ENCODE measurements at regions not wholly inside any gene's neighbourhood (a gene's known extent, or its start where the extent isn't known, plus 50 kb on each side); places are given as distances from the start of the nearest gene placed in this dataset.

- no peak overlapping the region for H3K27ac ChIP-seq (ENCODE audit: low read depth in 2 of 2, low read length in 1 of 2)
- H3K4me3 ChIP-seq (ENCODE audit: low read depth in 1 of 2, low read length in 2 of 2) = no peak overlapping the region
- WGBS, 2 donors = 53 to 54% methylated on average over 3 of the region's 3 CpGs
- H3K9me3 ChIP-seq (ENCODE audit: control insufficient read depth in 2 of 2, insufficient read depth in 1 of 2, low read depth in 1 of 2, low read length in 1 of 2) = no peaks in the 10 kb centered on the region
- H3K4me1 ChIP-seq (ENCODE audit: control insufficient read depth in 2 of 2, insufficient read depth in 2 of 2, low read length in 1 of 2) = no peaks in the 10 kb centered on the region
- H3K36me3 ChIP-seq (ENCODE audit: control insufficient read depth in 2 of 2, insufficient read depth in 2 of 2, low read length in 1 of 2) = no peaks in the 10 kb centered on the region
- H3K27me3 ChIP-seq (ENCODE audit: control insufficient read depth in 1 of 2, insufficient read depth in 2 of 2, low read length in 2 of 2) = no peaks in the 10 kb centered on the region
These were observed 128.2 kb downstream of the MZT1 start for GRCh38 chr13:72599178-72599743.

DNA sequence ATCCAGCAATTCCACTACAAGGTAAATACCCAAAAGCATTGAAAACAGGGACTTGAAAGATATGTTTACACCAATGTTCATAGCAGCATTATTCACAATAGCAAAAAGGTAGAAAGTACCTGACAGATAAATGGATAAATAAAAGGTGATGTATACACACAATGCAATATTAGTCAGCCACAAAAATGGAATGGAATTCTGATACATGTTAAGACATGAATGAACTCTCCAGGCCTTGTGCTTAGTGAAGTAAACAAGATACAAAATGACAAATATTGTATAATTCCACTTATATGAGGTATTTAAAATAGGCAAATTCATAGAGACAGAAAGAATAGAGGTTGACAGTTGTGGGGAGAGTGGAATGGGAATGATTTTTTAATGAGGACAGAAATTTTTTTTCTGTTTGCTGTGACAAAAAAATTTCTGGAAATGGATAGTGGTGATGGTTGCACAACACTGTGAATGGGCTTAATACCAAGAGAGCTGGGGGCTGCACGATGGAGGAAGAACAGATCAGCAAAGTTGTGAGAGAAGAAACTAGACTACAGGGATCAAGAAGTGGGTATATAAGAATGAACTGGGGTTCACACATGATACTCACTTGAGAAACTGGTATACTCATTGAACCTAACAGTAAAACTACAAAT is 137.2 kb downstream of the MZT1 start:
- no peaks in the 10 kb centered on the region for H3K36me3 ChIP-seq (ENCODE audit: control insufficient read depth in 2 of 2, insufficient read depth in 2 of 2, low read length in 1 of 2)
- no peak overlapping the region for H3K4me3 ChIP-seq (ENCODE audit: low read depth in 1 of 2, low read length in 2 of 2)
- H3K27ac ChIP-seq (ENCODE audit: low read depth in 2 of 2, low read length in 1 of 2) = no peak overlapping the region
- WGBS, 2 donors = 83 to 100% methylated on average over 1 of the region's 1 CpG
- no peaks in the 10 kb centered on the region for H3K4me1 ChIP-seq (ENCODE audit: control insufficient read depth in 2 of 2, insufficient read depth in 2 of 2, low read length in 1 of 2)
- H3K27me3 ChIP-seq (ENCODE audit: control insufficient read depth in 1 of 2, insufficient read depth in 2 of 2, low read length in 2 of 2) = no peaks in the 10 kb centered on the region
- H3K9me3 ChIP-seq (ENCODE audit: control insufficient read depth in 2 of 2, insufficient read depth in 1 of 2, low read depth in 1 of 2, low read length in 1 of 2) = no peaks in the 10 kb centered on the region

- Histone ChIP-seq H3K4me1 (ENCODE audit: control insufficient read depth in 2 of 2, insufficient read depth in 2 of 2, low read length in 1 of 2) (no peaks in the 10 kb centered on the region), H3K27me3 (ENCODE audit: control insufficient read depth in 1 of 2, insufficient read depth in 2 of 2, low read length in 2 of 2) (no peaks in the 10 kb centered on the region), H3K36me3 (ENCODE audit: control insufficient read depth in 2 of 2, insufficient read depth in 2 of 2, low read length in 1 of 2) (no peaks in the 10 kb centered on the region), H3K4me3 (ENCODE audit: low read depth in 1 of 2, low read length in 2 of 2) (no peak overlapping the region), H3K9me3 (ENCODE audit: control insufficient read depth in 2 of 2, insufficient read depth in 1 of 2, low read depth in 1 of 2, low read length in 1 of 2) (no peaks in the 10 kb centered on the region), H3K27ac (ENCODE audit: low read depth in 2 of 2, low read length in 1 of 2) (no peak overlapping the region)
- 30 to 35% methylated on average over 3 of the region's 3 CpGs for WGBS, 2 donors
These were observed 140.9 kb downstream of the MZT1 start for GRCh38 chr13:72586518-72586917.

DNA sequence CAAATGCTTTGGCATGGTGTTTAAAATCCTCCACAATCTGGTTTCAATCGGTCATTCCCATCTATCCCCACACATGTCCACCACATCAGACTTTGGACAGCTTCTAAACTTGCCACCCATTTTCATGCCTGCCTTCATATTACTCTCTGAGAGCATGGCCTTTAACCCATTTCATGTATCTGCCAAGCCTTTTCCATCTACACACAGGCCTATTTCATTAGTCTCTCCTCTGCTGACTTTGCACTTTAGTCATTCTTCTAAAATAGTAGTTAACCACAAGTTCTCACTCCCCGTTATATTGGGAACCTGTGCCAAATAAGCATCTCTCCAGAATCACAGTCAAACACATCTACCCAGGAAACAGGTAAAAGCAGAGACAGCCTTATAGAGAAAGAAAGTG is 142.2 kb downstream of the MZT1 start:
- Histone ChIP-seq H3K9me3 (ENCODE audit: control insufficient read depth in 2 of 2, insufficient read depth in 1 of 2, low read depth in 1 of 2, low read length in 1 of 2) (no peaks in the 10 kb centered on the region), H3K27ac (ENCODE audit: low read depth in 2 of 2, low read length in 1 of 2) (no peak overlapping the region), H3K4me1 (ENCODE audit: control insufficient read depth in 2 of 2, insufficient read depth in 2 of 2, low read length in 1 of 2) (no peaks in the 10 kb centered on the region), H3K27me3 (ENCODE audit: control insufficient read depth in 1 of 2, insufficient read depth in 2 of 2, low read length in 2 of 2) (no peaks in the 10 kb centered on the region), H3K36me3 (ENCODE audit: control insufficient read depth in 2 of 2, insufficient read depth in 2 of 2, low read length in 1 of 2) (no peaks in the 10 kb centered on the region), H3K4me3 (ENCODE audit: low read depth in 1 of 2, low read length in 2 of 2) (no peak overlapping the region)
- 66 to 75% methylated on average over 2 of the region's 2 CpGs for WGBS, 2 donors

DNA sequence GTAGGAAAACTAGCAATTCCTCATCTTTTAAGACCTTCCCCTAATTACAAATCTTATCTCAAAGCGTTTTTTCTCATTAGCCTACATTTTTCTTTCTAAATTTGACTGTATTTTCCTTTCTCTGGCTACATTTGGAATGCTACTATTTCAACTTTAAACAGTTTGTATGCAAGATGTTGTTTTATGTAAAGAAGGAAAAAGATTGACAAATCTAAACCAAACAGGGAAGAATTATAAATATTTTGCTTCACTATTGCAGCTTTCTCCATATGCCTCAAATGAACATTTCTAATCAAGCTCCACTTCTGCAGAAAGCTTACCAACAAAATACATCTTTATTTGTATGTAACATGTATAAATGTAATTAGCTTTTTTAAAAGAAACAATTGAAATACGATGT is 156.2 kb downstream of the MZT1 start:
- Histone ChIP-seq H3K9me3 (ENCODE audit: control insufficient read depth in 2 of 2, insufficient read depth in 1 of 2, low read depth in 1 of 2, low read length in 1 of 2) (no peaks in the 10 kb centered on the region), H3K27ac (ENCODE audit: low read depth in 2 of 2, low read length in 1 of 2) (no peak overlapping the region), H3K36me3 (ENCODE audit: control insufficient read depth in 2 of 2, insufficient read depth in 2 of 2, low read length in 1 of 2) (no peaks in the 10 kb centered on the region), H3K4me1 (ENCODE audit: control insufficient read depth in 2 of 2, insufficient read depth in 2 of 2, low read length in 1 of 2) (no peaks in the 10 kb centered on the region), H3K4me3 (ENCODE audit: low read depth in 1 of 2, low read length in 2 of 2) (no peak overlapping the region), H3K27me3 (ENCODE audit: control insufficient read depth in 1 of 2, insufficient read depth in 2 of 2, low read length in 2 of 2) (no peaks in the 10 kb centered on the region)
- 43 to 51% methylated on average over 2 of the region's 2 CpGs for WGBS, 2 donors

DNA sequence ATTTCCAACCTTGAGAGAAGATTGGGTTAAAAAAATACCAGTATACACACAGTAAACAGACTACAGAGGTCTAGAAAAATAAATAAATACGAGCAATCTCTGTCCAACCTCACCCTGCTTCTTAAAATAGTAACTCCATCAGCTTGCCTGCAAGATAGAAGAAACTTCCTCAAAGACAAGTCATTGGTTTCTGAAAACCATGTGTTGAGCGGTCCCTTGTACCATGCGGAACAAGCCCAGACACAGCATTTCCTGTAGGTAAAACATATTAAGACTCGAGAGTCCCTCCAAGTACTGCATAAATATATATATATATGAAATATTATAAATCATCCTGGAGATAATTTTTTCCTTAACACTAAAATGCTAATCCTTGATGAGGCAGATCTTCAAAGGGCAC is 157.4 kb downstream of the MZT1 start:
- Histone ChIP-seq H3K27me3 (ENCODE audit: control insufficient read depth in 1 of 2, insufficient read depth in 2 of 2, low read length in 2 of 2) (no peaks in the 10 kb centered on the region), H3K27ac (ENCODE audit: low read depth in 2 of 2, low read length in 1 of 2) (no peak overlapping the region), H3K36me3 (ENCODE audit: control insufficient read depth in 2 of 2, insufficient read depth in 2 of 2, low read length in 1 of 2) (no peaks in the 10 kb centered on the region), H3K9me3 (ENCODE audit: control insufficient read depth in 2 of 2, insufficient read depth in 1 of 2, low read depth in 1 of 2, low read length in 1 of 2) (no peaks in the 10 kb centered on the region), H3K4me3 (ENCODE audit: low read depth in 1 of 2, low read length in 2 of 2) (no peak overlapping the region), H3K4me1 (ENCODE audit: control insufficient read depth in 2 of 2, insufficient read depth in 2 of 2, low read length in 1 of 2) (no peaks in the 10 kb centered on the region)
- 51 to 60% methylated on average over 4 of the region's 4 CpGs for WGBS, 2 donors

GRCh38 chr13:72567566-72567965 is 159.9 kb downstream of the MZT1 start:
- WGBS, 2 donors = 62 to 76% methylated on average over 5 of the region's 5 CpGs

DNA sequence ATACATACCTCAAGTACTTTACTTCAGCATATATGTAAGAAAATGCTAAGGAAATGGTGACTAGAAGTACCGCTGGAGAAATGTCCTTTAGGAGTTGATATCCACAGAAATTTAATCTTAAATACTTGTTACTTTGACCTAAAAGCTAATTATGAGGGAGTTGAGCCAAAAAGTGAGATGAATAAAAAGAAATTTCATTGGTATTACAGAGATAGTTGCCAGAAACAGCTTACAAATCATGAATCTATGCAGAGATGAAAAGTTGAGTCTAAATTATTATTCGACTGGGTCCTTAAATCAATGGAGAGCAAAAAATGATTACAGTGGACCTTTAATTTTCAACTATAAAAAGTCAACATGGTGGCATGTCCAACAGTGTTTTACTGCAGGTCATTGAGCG is 160.9 kb downstream of the MZT1 start:
- no peaks in the 10 kb centered on the region for H3K9me3 ChIP-seq (ENCODE audit: control insufficient read depth in 2 of 2, insufficient read depth in 1 of 2, low read depth in 1 of 2, low read length in 1 of 2)
- WGBS, 2 donors = 79 to 89% methylated on average over 3 of the region's 3 CpGs
- no peak overlapping the region for H3K4me3 ChIP-seq (ENCODE audit: low read depth in 1 of 2, low read length in 2 of 2)
- no peaks in the 10 kb centered on the region for H3K27me3 ChIP-seq (ENCODE audit: control insufficient read depth in 1 of 2, insufficient read depth in 2 of 2, low read length in 2 of 2)
- H3K4me1 ChIP-seq (ENCODE audit: control insufficient read depth in 2 of 2, insufficient read depth in 2 of 2, low read length in 1 of 2) = no peaks in the 10 kb centered on the region
- H3K27ac ChIP-seq (ENCODE audit: low read depth in 2 of 2, low read length in 1 of 2) = no peak overlapping the region
- no peaks in the 10 kb centered on the region for H3K36me3 ChIP-seq (ENCODE audit: control insufficient read depth in 2 of 2, insufficient read depth in 2 of 2, low read length in 1 of 2)

More at GRCh38 chr13:72567566-72567965, 159.9 kb downstream of the MZT1 start:
- H3K36me3 ChIP-seq (ENCODE audit: control insufficient read depth in 2 of 2, insufficient read depth in 2 of 2, low read length in 1 of 2) = no peaks in the 10 kb centered on the region
- no peak overlapping the region for H3K27ac ChIP-seq (ENCODE audit: low read depth in 2 of 2, low read length in 1 of 2)
- H3K9me3 ChIP-seq (ENCODE audit: control insufficient read depth in 2 of 2, insufficient read depth in 1 of 2, low read depth in 1 of 2, low read length in 1 of 2) = no peaks in the 10 kb centered on the region
- H3K27me3 ChIP-seq (ENCODE audit: control insufficient read depth in 1 of 2, insufficient read depth in 2 of 2, low read length in 2 of 2) = no peaks in the 10 kb centered on the region
- H3K4me1 ChIP-seq (ENCODE audit: control insufficient read depth in 2 of 2, insufficient read depth in 2 of 2, low read length in 1 of 2) = no peaks in the 10 kb centered on the region
- H3K4me3 ChIP-seq (ENCODE audit: low read depth in 1 of 2, low read length in 2 of 2) = no peak overlapping the region

- Histone ChIP-seq H3K4me3 (ENCODE audit: low read depth in 1 of 2, low read length in 2 of 2) (no peak overlapping the region), H3K36me3 (ENCODE audit: control insufficient read depth in 2 of 2, insufficient read depth in 2 of 2, low read length in 1 of 2) (no peaks in the 10 kb centered on the region), H3K9me3 (ENCODE audit: control insufficient read depth in 2 of 2, insufficient read depth in 1 of 2, low read depth in 1 of 2, low read length in 1 of 2) (no peaks in the 10 kb centered on the region), H3K4me1 (ENCODE audit: control insufficient read depth in 2 of 2, insufficient read depth in 2 of 2, low read length in 1 of 2) (no peaks in the 10 kb centered on the region), H3K27ac (ENCODE audit: low read depth in 2 of 2, low read length in 1 of 2) (no peak overlapping the region), H3K27me3 (ENCODE audit: control insufficient read depth in 1 of 2, insufficient read depth in 2 of 2, low read length in 2 of 2) (no peaks in the 10 kb centered on the region)
- WGBS, 2 donors = 19 to 20% methylated on average over 1 of the region's 1 CpG
These were observed 161.5 kb downstream of the MZT1 start for GRCh38 chr13:72565893-72566292.

DNA sequence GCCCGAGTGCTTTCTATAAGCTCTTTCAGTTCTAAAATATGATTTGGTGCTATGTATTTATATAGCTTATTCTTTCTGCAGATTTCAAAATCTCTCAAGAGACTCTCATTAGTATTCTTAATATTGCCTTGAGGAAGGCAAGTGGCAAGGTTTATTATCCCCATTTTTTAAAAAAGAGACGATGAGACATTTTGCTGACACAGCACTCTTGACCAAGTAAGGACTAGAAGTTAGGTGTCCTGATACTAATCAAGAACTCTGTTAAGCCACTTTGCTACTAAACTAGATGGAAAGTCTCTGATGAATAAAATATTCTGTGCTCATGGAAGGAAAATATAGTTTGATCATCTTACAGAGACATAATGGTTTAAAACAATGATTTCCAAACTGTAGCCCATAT is 164.7 kb downstream of the MZT1 start:
- 94 to 97% methylated on average over 2 of the region's 2 CpGs for WGBS, 2 donors
- H3K36me3 ChIP-seq (ENCODE audit: control insufficient read depth in 2 of 2, insufficient read depth in 2 of 2, low read length in 1 of 2) = no peaks in the 10 kb centered on the region
- H3K4me1 ChIP-seq (ENCODE audit: control insufficient read depth in 2 of 2, insufficient read depth in 2 of 2, low read length in 1 of 2) = no peaks in the 10 kb centered on the region
- H3K9me3 ChIP-seq (ENCODE audit: control insufficient read depth in 2 of 2, insufficient read depth in 1 of 2, low read depth in 1 of 2, low read length in 1 of 2) = no peaks in the 10 kb centered on the region
- no peak overlapping the region for H3K4me3 ChIP-seq (ENCODE audit: low read depth in 1 of 2, low read length in 2 of 2)
- H3K27me3 ChIP-seq (ENCODE audit: control insufficient read depth in 1 of 2, insufficient read depth in 2 of 2, low read length in 2 of 2) = no peaks in the 10 kb centered on the region
- H3K27ac ChIP-seq (ENCODE audit: low read depth in 2 of 2, low read length in 1 of 2) = no peak overlapping the region
